ENCODE measurements at regions not wholly inside any gene's neighbourhood (a gene's known extent, or its start where the extent isn't known, plus 50 kb on each side); places are given as distances from the start of the nearest gene placed in this dataset.

- no peak for DNase-seq
Measured at GRCh38 chr19:30888937-30889336, 460.3 kb downstream of the TSHZ3 start.

DNA sequence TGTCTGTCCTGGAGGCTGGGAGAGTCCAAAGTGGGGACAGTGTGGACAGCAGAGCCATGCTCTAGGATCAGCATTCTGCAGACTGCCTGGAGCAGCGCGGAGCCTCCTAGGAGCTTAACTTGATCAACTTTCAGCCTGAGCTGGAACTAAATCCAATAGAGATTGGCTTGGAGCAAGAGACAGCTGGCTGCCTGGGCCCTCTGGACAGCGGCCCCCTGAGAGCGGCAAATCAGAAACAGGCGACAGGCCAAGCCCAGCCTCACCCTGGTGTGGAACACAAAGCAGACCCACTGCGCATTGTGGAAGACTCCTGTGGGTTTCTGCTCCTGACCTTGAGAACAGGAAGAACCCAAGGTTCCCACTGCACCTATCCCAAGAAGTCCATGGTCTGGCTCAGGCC, 462.2 kb downstream of the TSHZ3 start:
- DNase-seq: no peak

- DNase-seq: no peak
Measured at GRCh38 chr19:30886222-30886621, 463.0 kb downstream of the TSHZ3 start.

GRCh38 chr19:30884146-30884812, 465.0 kb downstream of the TSHZ3 start:
- DNase-seq: no peak

DNA sequence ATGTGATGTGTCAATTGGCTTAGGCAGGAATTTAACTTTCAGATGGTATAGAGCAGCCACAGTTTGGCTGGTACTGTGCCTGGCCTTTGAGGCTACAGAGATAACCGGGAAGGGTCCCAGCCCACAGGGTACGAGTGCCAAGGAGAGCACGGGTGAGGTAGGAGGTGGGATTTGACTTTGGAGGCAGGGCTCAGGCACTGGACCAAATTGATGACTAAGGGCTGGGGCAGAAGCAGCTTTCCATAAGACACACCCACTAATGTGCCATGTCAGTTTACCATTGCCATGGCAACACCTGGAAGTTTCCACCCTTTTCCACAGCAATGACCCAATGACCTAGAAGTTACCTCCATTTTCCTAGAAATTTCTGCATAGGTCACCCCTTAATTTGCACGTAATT, 466.2 kb downstream of the TSHZ3 start:
- no peak for DNase-seq

- DNase-seq: no peak
Measured at GRCh38 chr19:30882411-30883005, 466.7 kb downstream of the TSHZ3 start.

DNA sequence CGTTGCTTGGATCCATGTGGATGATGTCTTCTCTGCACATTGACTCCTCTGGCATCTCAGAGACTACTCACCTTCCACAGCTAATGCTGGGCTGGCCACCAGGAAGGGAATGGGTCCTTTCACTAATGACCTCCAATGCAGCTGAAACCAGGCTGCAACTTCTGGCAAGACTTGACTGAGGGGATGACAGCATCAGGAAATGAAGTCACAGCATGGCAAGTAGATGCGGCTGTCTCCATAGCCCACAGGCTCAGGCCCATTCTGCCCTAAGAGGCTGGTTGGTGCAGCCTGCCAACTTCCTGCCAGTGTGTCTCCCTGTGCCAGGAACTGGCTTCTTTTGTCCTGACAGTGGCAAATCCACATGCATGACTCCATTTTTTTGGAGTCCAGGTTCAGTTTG, 467.3 kb downstream of the TSHZ3 start:
- no peak for DNase-seq

DNA sequence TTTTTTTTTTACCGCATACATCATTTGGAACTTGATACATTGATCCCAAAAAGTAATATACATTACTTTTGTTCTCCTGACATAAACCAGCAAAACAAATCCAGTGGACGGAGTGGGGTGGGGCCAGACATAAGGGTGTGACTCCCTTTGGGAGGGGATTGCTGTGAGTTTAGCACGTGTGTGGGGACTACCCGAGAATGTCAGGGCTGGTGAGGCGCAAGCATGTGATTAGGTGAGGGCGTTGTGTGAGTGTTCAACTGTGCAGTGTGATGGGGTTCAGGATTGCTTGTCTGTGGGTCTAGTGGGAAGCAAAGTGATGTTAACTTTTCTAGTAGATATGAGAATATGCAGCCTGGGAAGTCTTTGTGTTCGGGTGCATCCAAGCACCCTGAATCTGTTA, 468.0 kb downstream of the TSHZ3 start:
- DNase-seq: no peak

- no peak for DNase-seq
Measured at GRCh38 chr19:30880551-30880950, 468.7 kb downstream of the TSHZ3 start.

DNA sequence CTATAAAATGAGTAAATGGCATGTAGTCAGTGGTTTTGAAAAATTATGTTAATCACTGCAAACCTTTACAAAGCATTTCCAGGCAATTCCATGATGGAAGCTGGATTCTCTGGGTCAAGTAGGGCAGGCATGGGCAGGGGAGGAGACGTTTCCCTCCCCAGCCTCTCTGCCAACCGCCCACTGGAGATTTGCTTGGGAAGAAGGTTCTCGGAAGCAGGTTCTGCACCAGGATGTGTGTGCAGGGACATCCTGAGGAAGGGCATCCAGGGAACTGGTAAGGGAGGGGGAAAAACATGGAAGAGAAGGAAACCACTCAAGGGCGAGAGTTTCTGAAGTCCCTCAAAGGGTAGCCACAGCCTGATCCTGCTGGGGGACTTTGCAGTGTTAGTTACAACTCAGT, 469.1 kb downstream of the TSHZ3 start:
- no peak for DNase-seq

GRCh38 chr19:30879736-30880135, 469.5 kb downstream of the TSHZ3 start:
- no peak for DNase-seq

GRCh38 chr19:30879225-30879624, 470.0 kb downstream of the TSHZ3 start:
- no peak for DNase-seq

- DNase-seq: no peak
Measured at GRCh38 chr19:30878495-30878894, 470.7 kb downstream of the TSHZ3 start.

- no peak for DNase-seq
Measured at GRCh38 chr19:30877661-30878113, 471.5 kb downstream of the TSHZ3 start.

GRCh38 chr19:30873691-30874090, 475.5 kb downstream of the TSHZ3 start:
- DNase-seq: no peak

DNA sequence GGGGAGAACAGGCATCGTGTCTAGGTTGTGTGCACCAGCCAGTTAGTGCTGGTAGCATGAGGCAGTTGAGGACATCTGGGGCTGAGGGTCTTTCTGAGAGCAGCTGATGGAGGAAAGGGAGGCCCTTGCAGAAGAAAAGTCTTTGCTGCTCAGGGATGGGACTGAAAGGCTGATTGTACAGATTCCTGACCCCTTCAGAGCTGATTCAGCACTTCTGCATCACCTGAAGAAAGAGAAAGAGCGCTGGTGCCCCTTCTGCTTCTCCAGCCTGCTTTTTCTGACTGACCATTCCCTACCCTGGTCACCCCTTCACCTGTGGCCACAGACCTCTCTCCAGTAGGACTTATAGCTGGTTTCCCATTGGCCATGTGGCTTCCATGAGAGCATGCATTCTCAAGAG, 476.2 kb downstream of the TSHZ3 start:
- DNase-seq: no peak

DNA sequence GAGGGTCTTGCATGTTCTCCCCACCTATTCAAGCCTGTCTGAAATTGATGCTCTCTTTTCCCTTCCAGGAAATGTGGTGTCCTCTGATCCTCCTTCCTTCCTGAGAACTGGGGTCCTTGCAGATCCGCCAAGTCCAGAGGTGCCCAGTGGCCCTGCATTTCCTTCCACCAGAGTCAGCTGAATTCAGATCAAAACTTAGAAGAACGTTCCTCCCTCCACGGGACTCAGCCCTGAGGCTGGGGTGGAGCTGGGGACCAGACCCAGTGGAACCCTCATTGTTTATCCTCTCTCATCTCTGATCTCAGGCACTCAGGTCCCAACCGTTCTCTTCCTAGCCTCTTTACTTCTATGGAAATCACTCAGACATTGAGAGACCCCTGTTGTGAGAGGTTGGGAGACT, 477.3 kb downstream of the TSHZ3 start:
- DNase-seq: no peak

GRCh38 chr19:30870876-30871275, 478.4 kb downstream of the TSHZ3 start:
- no peak for DNase-seq

DNA sequence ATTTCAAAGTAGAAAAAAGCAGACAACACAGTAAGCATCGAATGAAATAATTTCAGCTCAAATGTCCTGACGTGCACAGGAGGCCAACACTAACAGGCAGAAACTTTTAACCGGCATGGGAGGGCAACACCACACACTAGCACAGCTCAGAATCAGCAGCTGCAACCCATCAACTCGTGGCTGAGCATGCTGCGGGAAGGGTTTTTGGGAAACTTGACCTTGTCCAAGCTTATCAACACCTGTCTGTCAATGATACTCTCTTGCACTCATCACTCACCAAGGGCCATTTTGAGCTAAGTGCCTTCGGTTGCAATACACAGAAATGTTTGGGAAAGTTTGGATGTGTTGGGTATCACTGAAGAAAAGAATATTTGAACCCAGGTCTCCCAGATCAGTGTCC, 483.7 kb downstream of the TSHZ3 start:
- DNase-seq: no peak

DNA sequence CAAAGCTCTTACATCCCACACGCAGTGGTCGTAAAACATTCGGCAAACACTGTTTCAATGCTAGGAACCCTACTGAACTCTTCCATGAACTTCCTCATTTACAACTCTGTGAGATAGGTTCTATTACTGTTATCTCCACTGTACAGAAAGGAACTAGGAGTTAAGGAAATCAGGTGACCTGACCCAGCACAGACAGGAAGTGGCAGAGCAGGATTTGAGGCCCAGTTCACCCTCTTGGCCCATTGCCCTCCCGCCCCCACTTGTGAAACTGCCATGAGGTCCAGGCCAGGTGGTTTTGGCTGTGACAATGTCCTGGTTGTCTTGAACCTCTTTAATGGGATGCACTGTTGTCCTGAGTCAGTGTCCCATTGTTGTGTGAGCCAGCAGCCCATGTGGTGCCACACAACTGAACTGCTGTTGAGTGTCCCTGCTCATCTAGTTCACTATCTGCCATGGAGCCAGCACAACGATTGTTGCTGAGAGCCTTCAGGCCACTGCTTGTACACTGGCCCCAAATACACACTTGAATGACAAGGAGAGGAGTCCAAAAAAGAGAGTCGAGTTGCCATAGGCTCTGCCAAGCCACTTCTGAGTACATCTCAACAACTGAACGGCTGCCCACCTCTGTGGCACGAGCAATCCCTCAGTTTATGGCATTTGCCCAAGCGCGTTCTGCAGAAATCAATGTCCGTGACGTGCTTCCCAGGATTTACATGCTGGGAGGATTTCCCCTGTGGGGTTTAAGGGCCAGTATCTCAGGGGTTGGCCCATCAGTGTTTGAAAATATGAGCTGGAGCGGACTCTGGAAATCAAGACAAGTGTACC, 484.6 kb downstream of the TSHZ3 start:
- no peak for DNase-seq

- no peak for DNase-seq
Measured at GRCh38 chr19:30862876-30863275, 486.4 kb downstream of the TSHZ3 start.

GRCh38 chr19:30861919-30862318, 487.3 kb downstream of the TSHZ3 start:
- no peak for DNase-seq

GRCh38 chr19:30857966-30858490, 485.8 kb downstream of the ZNF536 start:
- DNase-seq: no peak

- no peak for DNase-seq
Measured at GRCh38 chr19:30857388-30857787, 485.2 kb downstream of the ZNF536 start.

Measured in activated T-cell treated with anti-CD3 and anti-CD28 coated beads, Interleukin-2, amount 50 U/mL, for 1 hour (primary cell).